ENCODE measurements at regions not wholly inside any gene's neighbourhood (a gene's known extent, or its start where the extent isn't known, plus 50 kb on each side); places are given as distances from the start of the nearest gene placed in this dataset.
A peak's percentile ranks its signal among the peaks of the same experiment; 100 is the strongest.

GRCh38 chr13:73273276-73273675 is 214.5 kb downstream of the KLF5 start:
- Histone ChIP-seq H3K4me3 (no peak overlapping the region), H3K36me3 (replicated peaks) (no peaks in the 10 kb centered on the region), H3K27me3 (ENCODE audit: low read depth) (no peaks in the 10 kb centered on the region)

GRCh38 chr13:73272831-73273230 is 214.0 kb downstream of the KLF5 start:
- in situ Hi-C loops (cut with MboI; ENCODE audit: low sequenced_read_pairs): no loop called here
- Histone ChIP-seq H3K4me3 (no peak overlapping the region), H3K9me3 (no peaks in the 10 kb centered on the region), H3K27me3 (ENCODE audit: low read depth) (no peaks in the 10 kb centered on the region), H3K36me3 (replicated peaks) (no peaks in the 10 kb centered on the region), H3K4me1 (peaks cover 16% of the 10 kb centered on the region)
- no peak for DNase-seq (ENCODE audit: low spot score in 2 of 2)

More at GRCh38 chr13:73273276-73273675, 214.5 kb downstream of the KLF5 start:
- no peak for DNase-seq (ENCODE audit: low spot score in 2 of 2)
- in situ Hi-C loops (cut with MboI; ENCODE audit: low sequenced_read_pairs): no loop called here
- no peaks in the 10 kb centered on the region for H3K9me3 ChIP-seq
- H3K4me1 ChIP-seq: peaks cover 16% of the 10 kb centered on the region

- no peak for DNase-seq (ENCODE audit: low spot score in 2 of 2)
Observed at GRCh38 chr13:73268306-73268705, 209.5 kb downstream of the KLF5 start.

GRCh38 chr13:73266640-73267180 is 207.9 kb downstream of the KLF5 start:
- H3K9me3 ChIP-seq: no peaks in the 10 kb centered on the region
- no peak overlapping the region for H3K4me3 ChIP-seq
- no peaks in the 10 kb centered on the region for H3K36me3 ChIP-seq (replicated peaks)
- H3K27me3 ChIP-seq (ENCODE audit: low read depth): no peaks in the 10 kb centered on the region
- peaks cover 10% of the 10 kb centered on the region for H3K4me1 ChIP-seq
- DNase-seq (ENCODE audit: low spot score in 2 of 2): peak in 1 of 2 experiments; percentile 34
- in situ Hi-C loops (cut with MboI; ENCODE audit: low sequenced_read_pairs): no loop called here

More at GRCh38 chr13:73268306-73268705, 209.5 kb downstream of the KLF5 start:
- in situ Hi-C loops (cut with MboI; ENCODE audit: low sequenced_read_pairs): no loop called here
- Histone ChIP-seq H3K36me3 (replicated peaks) (no peaks in the 10 kb centered on the region), H3K4me1 (peaks cover 10% of the 10 kb centered on the region), H3K27me3 (ENCODE audit: low read depth) (no peaks in the 10 kb centered on the region), H3K9me3 (no peaks in the 10 kb centered on the region), H3K4me3 (no peak overlapping the region)

DNA sequence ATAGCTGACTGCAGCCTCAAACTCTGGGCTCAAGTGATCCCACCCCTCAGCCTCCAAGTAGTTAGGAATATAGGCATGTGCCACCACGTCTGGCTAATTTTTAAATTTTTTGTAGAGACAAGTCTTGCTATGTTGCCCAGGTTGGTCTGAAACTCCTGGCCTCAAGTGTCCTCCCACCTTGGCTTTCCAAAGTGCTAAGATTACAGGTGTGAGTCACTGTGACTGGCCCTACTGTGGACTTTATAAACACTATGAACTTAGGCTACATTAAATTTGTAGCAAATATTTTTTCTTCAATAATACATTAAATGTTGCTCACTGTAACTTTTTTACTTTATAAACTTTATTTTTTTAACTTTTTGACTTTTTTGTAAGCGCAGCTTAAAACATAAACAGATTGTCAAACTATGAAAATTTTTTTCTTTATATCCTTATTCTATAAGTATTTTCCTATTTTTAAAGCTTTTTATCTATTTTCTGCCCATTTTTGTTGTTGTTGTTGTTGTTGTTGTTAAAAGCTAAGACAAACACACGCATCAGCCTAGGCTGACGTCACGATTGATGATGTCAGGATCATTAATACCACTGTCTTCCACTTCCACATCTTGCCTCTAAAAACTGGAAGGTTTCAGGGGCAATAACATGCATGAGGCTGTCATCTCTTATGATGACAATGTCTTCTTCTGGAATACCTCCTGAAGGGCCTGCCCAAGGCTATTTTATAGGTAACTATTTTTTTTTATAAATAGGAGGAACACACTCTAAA is 204.2 kb downstream of the KLF5 start:
- no peak overlapping the region for H3K4me3 ChIP-seq
- no peaks in the 10 kb centered on the region for H3K36me3 ChIP-seq (replicated peaks)
- H3K4me1 ChIP-seq: peaks cover 10% of the 10 kb centered on the region
- H3K27me3 ChIP-seq (ENCODE audit: low read depth): no peaks in the 10 kb centered on the region
- in situ Hi-C loops (cut with MboI; ENCODE audit: low sequenced_read_pairs): no loop called here
- H3K9me3 ChIP-seq: no peaks in the 10 kb centered on the region
- DNase-seq (ENCODE audit: low spot score in 2 of 2): no peak

DNA sequence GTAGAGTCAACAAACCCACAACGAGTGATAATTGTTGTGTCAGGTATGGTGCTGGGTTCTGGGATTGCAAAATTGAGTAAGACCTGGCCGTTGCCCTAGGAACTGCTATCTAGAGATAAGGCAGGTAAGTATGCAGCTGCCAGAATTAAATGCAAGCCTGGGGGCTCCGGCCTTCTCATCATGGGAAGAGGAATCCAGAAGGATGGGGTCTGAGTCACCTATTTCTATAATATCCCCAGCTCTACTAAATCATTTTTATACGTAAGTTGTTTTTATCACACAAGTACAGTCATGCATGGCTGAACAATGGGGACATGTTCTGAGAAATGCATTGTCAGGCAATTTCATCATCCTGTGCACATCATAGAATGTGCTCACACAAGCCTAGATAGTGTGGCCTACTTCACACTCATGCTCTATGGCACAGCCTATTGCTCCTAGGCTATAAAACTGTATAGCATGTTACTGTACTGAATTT is 203.0 kb downstream of the KLF5 start:
- Histone ChIP-seq H3K4me1 (peaks cover 6% of the 10 kb centered on the region), H3K27me3 (ENCODE audit: low read depth) (no peaks in the 10 kb centered on the region), H3K4me3 (no peak overlapping the region), H3K9me3 (no peaks in the 10 kb centered on the region), H3K36me3 (replicated peaks) (no peaks in the 10 kb centered on the region)
- no peak for DNase-seq (ENCODE audit: low spot score in 2 of 2)
- in situ Hi-C loops (cut with MboI; ENCODE audit: low sequenced_read_pairs): no loop called here

DNA sequence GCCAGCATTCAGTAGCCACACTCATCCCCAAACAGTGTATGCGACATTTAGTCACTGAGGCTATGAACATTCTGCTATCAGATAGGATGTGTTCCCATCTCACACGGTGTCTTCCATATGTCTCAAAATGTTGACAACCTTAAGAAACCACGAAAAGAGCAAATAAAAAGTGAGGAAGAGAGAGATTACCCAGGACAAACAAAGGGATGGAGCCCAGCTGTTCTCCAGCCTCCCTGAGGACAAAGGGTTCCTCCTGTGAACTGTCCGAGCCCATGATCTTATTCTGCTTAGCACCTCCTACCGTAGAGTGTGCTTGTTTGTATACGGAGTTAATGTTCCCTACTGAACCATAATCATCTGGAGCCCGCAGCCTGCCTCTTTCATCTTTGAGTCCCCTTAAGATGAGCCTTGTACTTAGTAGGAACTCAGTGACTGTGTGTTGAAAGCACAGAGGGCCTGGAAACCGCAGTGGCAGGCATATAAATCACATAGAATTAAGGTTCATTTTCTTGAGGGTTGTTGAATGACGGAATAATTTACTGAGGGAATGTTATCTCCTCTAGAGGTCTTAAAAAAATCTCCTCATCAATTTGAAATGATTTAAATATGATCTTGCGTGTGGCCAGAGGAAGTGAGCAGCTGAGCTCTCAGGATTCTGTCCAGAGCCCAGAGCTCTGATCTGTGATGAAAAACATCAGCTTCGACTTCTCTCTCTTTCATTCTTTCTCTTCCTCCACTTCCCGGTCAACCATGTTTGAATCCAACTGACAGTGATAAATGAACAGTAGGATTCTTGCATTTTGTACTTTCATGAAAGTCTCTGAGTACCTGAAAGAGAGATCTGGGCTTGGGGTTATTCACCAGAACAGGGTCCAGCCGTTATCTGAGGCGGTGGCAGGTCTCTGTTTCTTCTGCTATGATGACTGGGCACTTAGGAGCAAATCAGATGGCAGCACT is 200.5 kb downstream of the KLF5 start:
- Histone ChIP-seq H3K36me3 (replicated peaks) (no peaks in the 10 kb centered on the region), H3K4me3 (no peak overlapping the region), H3K4me1 (0 out of 2 replicates have a peak, but pooled peaks cover 2% of the 10 kb centered on the region), H3K27me3 (ENCODE audit: low read depth) (no peaks in the 10 kb centered on the region), H3K9me3 (no peaks in the 10 kb centered on the region)
- no peak for DNase-seq (ENCODE audit: low spot score in 2 of 2)
- in situ Hi-C loops (cut with MboI; ENCODE audit: low sequenced_read_pairs): no loop called here

GRCh38 chr13:73258406-73258805 is 199.6 kb downstream of the KLF5 start:
- H3K36me3 ChIP-seq (replicated peaks): no peaks in the 10 kb centered on the region
- no peak for DNase-seq (ENCODE audit: low spot score in 2 of 2)
- in situ Hi-C loops (cut with MboI; ENCODE audit: low sequenced_read_pairs): no loop called here

DNA sequence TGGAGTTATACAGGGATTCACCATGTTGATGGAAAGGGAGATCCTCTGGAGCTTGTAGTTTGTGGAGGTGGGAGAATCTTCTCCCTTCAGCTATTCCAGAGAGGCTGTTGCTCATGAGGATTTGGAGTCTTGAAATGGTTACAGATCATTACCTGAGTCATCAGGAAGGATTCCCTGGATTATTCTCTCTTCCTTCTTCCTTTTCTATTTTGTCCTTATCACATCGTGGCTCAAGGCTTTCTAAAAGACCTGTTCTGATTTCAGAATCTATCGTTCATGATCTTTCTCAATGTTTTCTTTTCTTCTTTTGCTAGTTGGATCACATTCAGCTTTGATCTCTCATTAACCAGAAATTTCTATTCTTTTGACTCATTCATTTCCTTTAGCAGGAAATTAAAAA is 196.0 kb downstream of the KLF5 start:
- Histone ChIP-seq H3K4me1 (no peaks in the 10 kb centered on the region), H3K4me3 (no peak overlapping the region), H3K36me3 (replicated peaks) (no peaks in the 10 kb centered on the region), H3K27me3 (ENCODE audit: low read depth) (no peaks in the 10 kb centered on the region), H3K9me3 (no peaks in the 10 kb centered on the region)
- in situ Hi-C loops (cut with MboI; ENCODE audit: low sequenced_read_pairs): no loop called here
- no peak for DNase-seq (ENCODE audit: low spot score in 2 of 2)

More at GRCh38 chr13:73258406-73258805, 199.6 kb downstream of the KLF5 start:
- Histone ChIP-seq H3K4me1 (no peaks in the 10 kb centered on the region), H3K9me3 (no peaks in the 10 kb centered on the region), H3K27me3 (ENCODE audit: low read depth) (no peaks in the 10 kb centered on the region), H3K4me3 (no peak overlapping the region)

DNA sequence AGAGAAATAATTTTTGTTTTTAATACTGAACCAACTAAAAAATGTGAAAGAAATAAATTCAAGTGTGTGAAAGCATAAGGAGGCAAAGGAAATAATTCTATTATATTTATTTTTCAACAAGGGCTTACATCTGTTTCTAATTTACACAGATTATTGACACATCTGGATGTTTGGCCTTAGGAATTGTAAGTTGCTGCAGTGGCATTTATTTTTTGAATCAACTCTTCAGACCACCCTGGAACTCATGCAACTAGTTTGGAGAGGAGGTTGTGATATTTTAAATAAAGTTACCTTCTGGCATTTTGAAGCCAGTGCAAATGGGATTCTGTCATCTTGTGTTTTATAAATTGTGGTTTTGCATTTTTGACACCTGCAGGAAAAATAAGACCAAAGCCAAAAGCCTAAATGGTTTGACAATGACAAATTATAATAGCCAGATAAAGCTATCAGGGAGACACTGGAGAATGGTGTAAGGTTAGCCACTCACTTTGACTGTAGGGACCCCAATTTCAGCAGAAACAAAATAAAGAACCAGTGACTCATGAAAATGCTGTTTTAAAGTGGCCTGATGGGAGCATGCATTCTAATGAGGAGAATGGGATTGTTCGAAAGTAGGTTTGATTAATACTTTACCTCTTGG is 192.9 kb downstream of the KLF5 start:
- no peaks in the 10 kb centered on the region for H3K27me3 ChIP-seq (ENCODE audit: low read depth)
- no peak overlapping the region for H3K4me3 ChIP-seq
- no peaks in the 10 kb centered on the region for H3K9me3 ChIP-seq
- H3K36me3 ChIP-seq (replicated peaks): no peaks in the 10 kb centered on the region
- no peaks in the 10 kb centered on the region for H3K4me1 ChIP-seq
- in situ Hi-C loops (cut with MboI; ENCODE audit: low sequenced_read_pairs): no loop called here
- DNase-seq (ENCODE audit: low spot score in 2 of 2): no peak

GRCh38 chr13:73250061-73250460 is 191.3 kb downstream of the KLF5 start:
- no peaks in the 10 kb centered on the region for H3K9me3 ChIP-seq
- DNase-seq (ENCODE audit: low spot score in 2 of 2): no peak
- no peaks in the 10 kb centered on the region for H3K4me1 ChIP-seq
- no peaks in the 10 kb centered on the region for H3K27me3 ChIP-seq (ENCODE audit: low read depth)
- in situ Hi-C loops (cut with MboI; ENCODE audit: low sequenced_read_pairs): no loop called here
- no peak overlapping the region for H3K4me3 ChIP-seq
- H3K36me3 ChIP-seq (replicated peaks): no peaks in the 10 kb centered on the region

GRCh38 chr13:73248711-73249580 is 190.1 kb downstream of the KLF5 start:
- H3K4me3 ChIP-seq: no peak overlapping the region
- no peaks in the 10 kb centered on the region for H3K9me3 ChIP-seq
- DNase-seq (ENCODE audit: low spot score in 2 of 2): no peak
- no peaks in the 10 kb centered on the region for H3K27me3 ChIP-seq (ENCODE audit: low read depth)
- H3K4me1 ChIP-seq: no peaks in the 10 kb centered on the region
- no peaks in the 10 kb centered on the region for H3K36me3 ChIP-seq (replicated peaks)
- in situ Hi-C loops (cut with MboI; ENCODE audit: low sequenced_read_pairs): no loop called here

GRCh38 chr13:73248154-73248553 is 189.3 kb downstream of the KLF5 start:
- no peak for DNase-seq (ENCODE audit: low spot score in 2 of 2)
- Histone ChIP-seq H3K4me1 (no peaks in the 10 kb centered on the region), H3K27me3 (ENCODE audit: low read depth) (no peaks in the 10 kb centered on the region), H3K9me3 (no peaks in the 10 kb centered on the region), H3K36me3 (replicated peaks) (no peaks in the 10 kb centered on the region), H3K4me3 (no peak overlapping the region)
- in situ Hi-C loops (cut with MboI; ENCODE audit: low sequenced_read_pairs): no loop called here
